ENCODE measurements at regions not wholly inside any gene's neighbourhood (a gene's known extent, or its start where the extent isn't known, plus 50 kb on each side); places are given as distances from the start of the nearest gene placed in this dataset.

GRCh38 chr12:47017041-47017713 lies 62.2 kb upstream of the PCED1B start:
- DNase-seq (no peak), ATAC-seq (no peak)
- intact Hi-C loops (cut with DNase I), result loop anchor here in 1 of 2 donors (5.0 kb wide), 1 partner anchor 340 kb away; no protein-coding TSS in a partner anchor

GRCh38 chr12:47017901-47018475 lies 61.4 kb upstream of the PCED1B start:
- DNase-seq (no peak), ATAC-seq (peak in 1 of 2 donors; percentile 71)
- intact Hi-C loops (cut with DNase I), result loop anchor here in 1 of 2 donors (5.0 kb wide), 1 partner anchor 341 kb away; no protein-coding TSS in a partner anchor

- intact Hi-C loops (cut with DNase I), result loop anchor here in 1 of 2 donors (2.0 kb wide), 1 partner anchor 680 kb away; no protein-coding TSS in a partner anchor
- DNase-seq, result no peak
- no peak for ATAC-seq
These were observed 59.1 kb upstream of the PCED1B start for GRCh38 chr12:47020211-47020821.

GRCh38 chr12:47021298-47021697 lies 58.1 kb upstream of the PCED1B start:
- ATAC-seq (peak in 1 of 2 donors; percentile 37), DNase-seq (no peak)
- intact Hi-C loops (cut with DNase I), result loop anchor here in 1 of 2 donors (2.0 kb wide), 1 partner anchor 680 kb away; no protein-coding TSS in a partner anchor

DNA sequence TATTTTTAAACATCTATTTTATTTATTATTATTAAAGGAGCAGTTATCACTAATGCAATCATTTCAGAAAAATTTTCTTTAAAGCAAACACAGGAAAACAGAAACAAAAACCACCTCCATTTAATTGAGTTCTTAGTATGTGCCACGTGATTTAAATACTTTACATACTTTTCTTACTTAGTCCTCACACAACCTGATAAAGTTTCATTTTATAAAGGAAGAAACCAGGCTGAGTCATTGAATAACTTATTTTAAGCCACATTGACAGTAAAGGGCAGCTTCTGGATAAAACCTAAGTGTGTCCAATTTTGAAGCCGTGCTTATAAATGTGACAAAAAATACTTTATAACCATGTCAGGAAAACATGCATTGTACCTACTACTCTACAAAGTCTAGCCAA lies 57.1 kb upstream of the PCED1B start:
- ATAC-seq, result peak in 1 of 2 donors; percentile 29
- intact Hi-C loops (cut with DNase I), result no loop called here
- DNase-seq, result no peak

DNA sequence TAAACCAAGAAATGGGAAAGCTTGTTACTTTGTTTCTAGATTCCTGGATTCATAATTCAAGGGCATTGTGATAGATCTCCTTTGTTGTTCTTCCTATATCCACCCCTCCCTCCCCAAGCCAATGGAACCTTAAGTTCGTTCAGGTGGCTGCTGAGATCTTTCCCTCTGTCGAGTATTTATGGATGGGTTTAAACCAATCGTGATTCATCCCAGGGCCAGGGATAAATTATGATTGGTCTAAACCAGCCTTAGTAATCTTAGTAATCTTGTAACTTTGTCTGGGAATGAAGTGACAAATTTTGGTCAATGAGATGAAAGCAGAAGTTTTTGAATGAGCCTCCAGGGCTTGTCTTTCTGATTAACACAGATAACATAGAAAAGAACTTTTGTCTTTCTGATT lies 56.1 kb upstream of the PCED1B start:
- intact Hi-C loops (cut with DNase I), result no loop called here
- no peak for ATAC-seq

GRCh38 chr12:47023953-47024352 lies 55.5 kb upstream of the PCED1B start:
- intact Hi-C loops (cut with DNase I), result no loop called here
- ATAC-seq, result no peak
- no peak for DNase-seq

More for the DNA sequence above, 56.1 kb upstream of the PCED1B start:
- no peak for DNase-seq

DNA sequence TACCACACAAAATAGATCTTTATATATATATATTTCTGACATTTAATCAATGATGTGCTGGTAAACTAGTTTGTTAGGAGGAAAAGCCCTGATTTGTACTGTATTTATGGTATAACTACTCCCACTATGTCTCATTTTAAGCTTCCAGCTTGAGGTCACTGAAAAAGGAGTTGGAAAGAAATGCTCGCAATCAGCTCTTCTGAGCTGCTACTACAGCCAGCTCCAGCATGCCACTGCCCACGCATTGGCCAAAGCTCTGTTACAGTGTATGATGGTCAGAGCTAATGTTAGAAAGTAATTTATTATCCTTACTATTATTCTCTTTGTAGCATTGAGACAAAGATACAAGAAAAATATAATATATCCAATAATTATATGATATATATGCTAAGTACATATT lies 55.0 kb upstream of the PCED1B start:
- intact Hi-C loops (cut with DNase I), result no loop called here
- ATAC-seq (peak in 1 of 2 donors; percentile 82), DNase-seq (peak; percentile 36)

DNA sequence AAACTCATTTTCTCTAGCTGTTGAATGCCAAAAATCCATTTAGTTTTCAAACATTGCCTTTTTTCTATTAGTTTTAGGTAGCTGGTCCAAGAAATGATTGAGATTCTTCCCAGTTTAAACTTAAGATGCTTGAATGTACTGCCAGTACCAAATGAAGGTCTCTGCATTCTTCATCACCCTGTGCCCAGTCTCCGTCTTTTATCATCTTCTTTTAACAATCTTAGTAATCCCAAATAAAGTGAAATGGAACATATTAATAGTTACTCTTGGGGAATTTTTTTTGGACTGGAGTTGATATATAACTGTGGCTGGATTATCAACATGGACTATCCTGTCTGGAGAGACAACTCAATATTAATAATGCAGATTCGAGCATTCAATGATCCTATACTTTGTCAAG lies 54.1 kb upstream of the PCED1B start:
- ATAC-seq, result no peak
- intact Hi-C loops (cut with DNase I), result no loop called here
- DNase-seq, result no peak

- intact Hi-C loops (cut with DNase I), result no loop called here
- DNase-seq (no peak), ATAC-seq (no peak)
These were observed 53.6 kb upstream of the PCED1B start for GRCh38 chr12:47025798-47026197.

GRCh38 chr12:47026291-47026690 lies 53.1 kb upstream of the PCED1B start:
- ATAC-seq, result no peak
- intact Hi-C loops (cut with DNase I), result no loop called here
- DNase-seq, result no peak

Data from left cardiac atrium (tissue), 4 donors.